22Rv1 (cell line): ENCODE measurements at regions not wholly inside any gene's neighbourhood (a gene's known extent, or its start where the extent isn't known, plus 50 kb on each side); places are given as distances from the start of the nearest gene placed in this dataset.
"Not testable (repeated sequence)": the region's sequence is repeated elsewhere in the genome, so short reads cannot be mapped to it uniquely, and the experiment has no call there.

Experiments
- ZFX ChIP-seq: fragments of 450-650 bp; IDR thresholded peaks from 2 replicates; pipeline ENCODE4 v1.6.1; 2017; ENCODE audit warnings: antibody characterized with exemption, borderline replicate concordance
- TF ChIP-seq, protein P1 (sequence below): fragments of 450-650 bp; IDR thresholded peaks from 2 replicates; pipeline ENCODE4 v1.5.1; 2017; ENCODE audit warnings: mild to moderate bottlenecking

DNA sequence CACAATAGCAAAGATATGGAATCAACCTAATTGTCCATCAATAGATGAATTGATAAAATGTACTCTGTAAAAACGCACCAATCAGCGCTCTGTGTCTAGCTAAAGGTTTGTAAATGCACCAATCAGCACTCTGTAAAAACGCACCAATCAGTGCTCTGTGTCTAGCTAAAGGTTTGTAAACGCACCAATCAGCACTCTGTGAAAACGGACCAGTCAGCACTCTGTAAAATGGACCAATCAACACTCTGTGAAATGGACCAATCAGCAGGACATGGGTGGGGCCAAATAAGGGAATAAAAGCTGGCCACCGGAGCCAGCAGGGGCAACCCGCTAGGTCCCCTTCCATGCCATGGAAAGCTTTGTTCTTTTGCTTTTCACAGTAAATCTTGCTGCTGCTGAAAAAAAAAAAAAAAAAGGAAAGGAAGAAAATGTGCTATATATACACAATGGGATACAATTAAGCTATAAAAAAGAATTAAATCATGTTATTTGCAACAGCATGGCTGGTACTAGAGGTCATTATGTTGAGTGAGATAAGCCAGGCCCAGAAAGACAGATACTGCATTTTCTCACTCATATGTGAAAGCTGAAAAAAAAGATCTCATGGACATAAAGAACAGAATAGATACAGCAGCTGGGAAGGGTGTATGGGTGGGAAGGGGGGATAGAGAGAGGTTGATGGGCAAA is 189.1 kb upstream of the JADE1 start:
- TF ChIP-seq, protein P1, sequence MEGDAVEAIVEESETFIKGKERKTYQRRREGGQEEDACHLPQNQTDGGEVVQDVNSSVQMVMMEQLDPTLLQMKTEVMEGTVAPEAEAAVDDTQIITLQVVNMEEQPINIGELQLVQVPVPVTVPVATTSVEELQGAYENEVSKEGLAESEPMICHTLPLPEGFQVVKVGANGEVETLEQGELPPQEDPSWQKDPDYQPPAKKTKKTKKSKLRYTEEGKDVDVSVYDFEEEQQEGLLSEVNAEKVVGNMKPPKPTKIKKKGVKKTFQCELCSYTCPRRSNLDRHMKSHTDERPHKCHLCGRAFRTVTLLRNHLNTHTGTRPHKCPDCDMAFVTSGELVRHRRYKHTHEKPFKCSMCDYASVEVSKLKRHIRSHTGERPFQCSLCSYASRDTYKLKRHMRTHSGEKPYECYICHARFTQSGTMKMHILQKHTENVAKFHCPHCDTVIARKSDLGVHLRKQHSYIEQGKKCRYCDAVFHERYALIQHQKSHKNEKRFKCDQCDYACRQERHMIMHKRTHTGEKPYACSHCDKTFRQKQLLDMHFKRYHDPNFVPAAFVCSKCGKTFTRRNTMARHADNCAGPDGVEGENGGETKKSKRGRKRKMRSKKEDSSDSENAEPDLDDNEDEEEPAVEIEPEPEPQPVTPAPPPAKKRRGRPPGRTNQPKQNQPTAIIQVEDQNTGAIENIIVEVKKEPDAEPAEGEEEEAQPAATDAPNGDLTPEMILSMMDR: not testable (repeated sequence)
- not testable (repeated sequence) for TF ChIP-seq ZFX
